IPS DF 4.7 (cell line): ENCODE measurements at regions not wholly inside any gene's neighbourhood (a gene's known extent, or its start where the extent isn't known, plus 50 kb on each side); places are given as distances from the start of the nearest gene placed in this dataset.

ENCODE experiments used
- DNase-seq: peaks from one replicate; pipeline ENCODE4 v3.0.0-alpha.2; 2013; ENCODE audit warnings: low spot score; ENCODE audit errors: extremely low read depth

- peak; percentile 36 for DNase-seq
These were observed 516.7 kb downstream of the NR4A2 start for GRCh38 chr2:155815851-155816250.

- DNase-seq, result no peak
These were observed 517.2 kb downstream of the NR4A2 start for GRCh38 chr2:155815275-155815674.

DNA sequence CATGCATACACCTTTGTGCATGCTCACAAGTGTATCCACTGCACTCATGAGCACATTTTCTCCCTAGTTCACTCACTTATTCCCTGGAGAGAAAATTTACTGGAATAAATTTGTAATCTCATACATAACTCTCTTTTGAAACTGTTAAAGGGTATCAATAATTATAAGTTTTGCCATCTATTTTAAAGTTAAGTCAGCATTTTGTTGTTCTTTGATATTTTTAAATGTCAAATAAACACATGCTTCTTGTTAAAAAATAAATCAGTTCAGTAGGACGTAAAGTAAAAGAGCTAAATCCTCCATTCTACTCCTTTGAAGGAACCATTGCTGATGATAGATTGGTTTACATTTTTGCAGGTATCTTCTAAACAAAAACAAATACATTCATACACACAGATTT lies 522.1 kb downstream of the NR4A2 start:
- DNase-seq, result no peak

- DNase-seq, result no peak
These were observed 529.6 kb downstream of the NR4A2 start for GRCh38 chr2:155802888-155803287.

DNA sequence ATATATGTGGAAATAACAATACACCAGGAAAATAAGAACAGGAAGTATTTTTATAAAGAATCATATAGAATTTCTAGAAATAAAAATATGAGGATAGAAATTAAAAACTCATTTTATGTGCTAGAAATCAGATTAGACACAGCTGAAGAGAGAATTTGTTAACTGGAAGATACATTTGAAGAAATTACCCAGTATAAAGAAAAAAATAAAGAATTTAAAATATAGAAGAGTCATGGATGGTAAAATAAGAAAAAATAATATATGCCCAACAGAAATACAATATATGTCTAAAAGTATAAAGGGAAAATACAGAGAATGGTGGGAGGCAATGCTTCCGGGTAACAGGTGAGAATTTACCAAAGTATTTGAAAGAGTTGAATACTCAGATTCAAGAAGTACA lies 539.9 kb downstream of the NR4A2 start:
- DNase-seq, result no peak

DNA sequence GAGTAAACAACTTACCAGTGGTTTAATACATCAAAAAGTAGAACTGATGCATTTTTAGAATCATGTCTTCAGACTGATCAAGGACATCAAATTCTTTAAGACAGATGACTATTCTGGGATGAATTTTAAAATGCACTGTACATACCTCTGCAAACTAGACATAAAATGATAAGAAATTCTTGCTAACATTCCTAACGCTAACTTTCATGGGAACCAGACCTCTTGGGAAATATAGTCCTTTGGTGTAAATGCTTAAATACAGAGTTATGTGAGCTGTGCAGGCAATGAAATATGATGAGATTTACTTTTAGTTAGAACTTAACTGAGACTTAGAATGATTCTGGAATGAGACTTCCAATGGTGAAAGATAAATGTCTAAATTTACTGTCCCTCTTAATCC lies 562.0 kb downstream of the NR4A2 start:
- DNase-seq, result no peak

DNA sequence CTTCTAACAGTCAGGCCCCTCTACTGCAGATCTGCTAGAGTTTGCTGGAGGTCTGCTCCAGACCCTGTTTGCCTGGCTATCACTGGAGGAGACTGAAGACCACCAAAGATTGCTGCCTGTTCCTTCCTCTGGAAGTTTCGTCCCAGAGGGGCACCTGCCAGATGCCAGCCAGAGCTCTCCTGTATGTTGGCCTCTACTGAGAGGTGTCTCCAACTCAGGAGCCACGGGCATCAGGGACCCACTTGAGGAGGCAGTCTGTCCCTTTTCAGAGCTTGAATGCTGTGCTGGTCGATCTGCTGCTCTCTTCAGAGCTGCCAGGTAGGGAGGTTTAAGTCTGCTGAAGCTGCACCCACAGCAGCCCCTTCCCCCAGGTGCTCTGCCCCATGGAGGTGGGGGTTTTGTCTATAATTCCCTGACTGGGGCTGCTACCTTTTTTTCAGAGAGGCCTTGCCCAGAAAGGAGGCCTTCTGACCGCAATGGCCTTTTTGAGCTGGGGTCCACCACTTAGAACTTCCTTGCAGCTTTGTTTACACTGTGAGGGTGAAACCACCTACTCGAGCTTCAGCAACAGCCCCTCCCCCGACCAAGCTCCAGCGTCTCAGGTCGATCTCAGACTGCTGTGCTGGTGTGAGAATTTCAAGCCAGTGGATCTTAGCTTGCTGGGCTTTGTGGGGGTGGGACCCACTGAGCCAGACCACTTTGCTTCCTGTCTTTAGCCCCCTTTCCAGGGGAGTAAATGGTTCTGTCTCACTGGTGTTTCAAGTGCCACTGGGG lies 566.0 kb downstream of the NR4A2 start:
- no peak for DNase-seq

DNA sequence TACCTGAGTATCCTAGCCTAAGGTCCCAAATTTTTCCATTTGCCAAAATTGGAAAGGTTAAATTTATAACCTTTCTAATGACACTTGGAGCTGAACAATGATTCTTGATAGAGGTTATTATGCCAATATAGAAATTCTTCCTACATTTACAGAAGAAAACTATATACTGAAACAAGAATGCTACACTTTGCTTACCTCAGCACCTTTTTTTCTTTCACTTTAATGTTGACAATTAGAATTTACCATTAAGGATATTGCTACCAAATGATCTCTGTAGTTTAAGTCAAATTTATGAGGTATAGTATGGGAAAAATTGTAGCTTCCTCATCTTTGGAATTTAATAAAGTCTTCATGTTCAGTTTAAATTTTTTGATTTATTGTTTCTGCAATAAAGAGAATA lies 577.0 kb downstream of the NR4A2 start:
- no peak for DNase-seq

DNA sequence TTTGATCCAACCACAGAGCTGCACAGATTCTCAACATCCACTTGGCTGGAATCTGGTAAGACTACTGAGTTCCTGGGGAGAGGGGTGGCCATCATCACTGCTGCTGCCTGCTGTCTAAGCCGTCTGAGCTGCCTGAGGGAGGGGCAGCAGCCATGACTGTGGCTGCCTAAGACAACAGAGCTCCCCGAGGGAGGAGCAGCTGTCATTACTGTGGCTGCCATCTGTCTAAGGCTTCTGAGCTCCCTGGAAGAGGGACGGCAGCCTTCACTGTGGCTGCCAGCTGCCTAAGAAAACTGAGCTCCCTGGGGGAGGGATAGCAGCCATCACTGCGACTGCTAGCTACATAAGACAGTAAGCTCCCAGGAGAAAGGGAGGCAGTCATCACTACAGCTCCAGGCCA lies 584.4 kb downstream of the NR4A2 start:
- no peak for DNase-seq

GRCh38 chr2:155747531-155747930 lies 585.0 kb downstream of the NR4A2 start:
- DNase-seq, result no peak

- DNase-seq, result no peak
These were observed 599.2 kb downstream of the NR4A2 start for GRCh38 chr2:155733091-155733853.

GRCh38 chr2:155730804-155731203 lies 601.7 kb downstream of the NR4A2 start:
- no peak for DNase-seq

- DNase-seq, result no peak
These were observed 605.2 kb downstream of the NR4A2 start for GRCh38 chr2:155727187-155727895.

DNA sequence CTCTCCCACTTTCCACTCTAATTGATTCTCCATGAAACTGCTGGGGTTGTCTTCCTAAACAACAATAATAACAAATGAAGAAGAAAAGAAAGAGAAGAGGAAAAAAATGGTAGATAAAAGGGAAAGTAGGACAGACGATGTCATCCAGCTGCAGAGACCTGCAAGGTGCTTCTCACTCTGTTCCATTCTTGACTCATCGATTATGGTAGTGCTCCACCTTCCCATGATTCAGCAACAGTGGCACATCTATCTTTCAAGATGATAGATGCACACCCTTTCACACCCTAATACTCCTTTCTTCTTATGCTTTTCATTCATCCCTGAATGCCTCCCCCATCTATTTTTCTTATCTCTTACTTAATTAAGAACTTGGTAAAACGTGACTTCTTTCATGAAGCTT lies 610.2 kb downstream of the NR4A2 start:
- no peak for DNase-seq

DNA sequence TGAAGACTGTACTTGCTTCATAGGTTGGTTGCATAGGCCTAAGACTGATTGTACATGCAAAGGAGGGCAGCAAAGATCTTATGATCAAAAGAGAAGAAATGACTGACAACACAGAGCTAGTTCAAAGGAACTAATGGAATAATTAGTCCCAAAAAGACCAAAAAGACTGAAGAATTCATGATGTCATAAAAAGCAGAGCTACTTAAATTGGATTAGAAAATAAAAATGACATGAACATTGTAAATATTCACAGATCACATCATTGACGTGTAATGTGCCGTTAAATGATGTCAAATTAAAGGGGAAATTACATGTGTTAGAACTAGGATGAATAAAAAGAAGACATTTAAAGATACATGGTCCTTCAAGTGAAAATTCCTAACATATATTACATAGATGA lies 616.8 kb downstream of the NR4A2 start:
- DNase-seq, result no peak

DNA sequence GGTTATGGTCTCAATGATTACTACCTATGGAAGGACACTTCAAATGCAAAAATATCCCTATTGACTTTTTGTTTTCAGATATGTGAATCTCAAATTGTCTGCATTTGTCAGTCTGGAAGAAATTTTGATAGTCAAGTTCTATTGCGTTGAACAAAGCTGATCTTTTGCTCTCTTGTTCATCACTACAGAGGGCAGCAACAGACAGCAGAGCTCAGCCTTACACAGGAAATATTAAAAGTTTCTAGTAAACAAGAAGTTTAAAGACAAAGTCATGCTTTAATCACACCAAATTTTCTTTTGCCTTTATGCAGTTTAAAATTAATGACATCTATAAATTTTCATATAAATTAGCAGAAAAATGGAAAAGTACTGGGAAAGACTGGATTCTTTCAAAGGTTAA lies 617.5 kb downstream of the NR4A2 start:
- DNase-seq, result no peak

- no peak for DNase-seq
These were observed 624.5 kb downstream of the NR4A2 start for GRCh38 chr2:155708071-155708470.

- no peak for DNase-seq
These were observed 628.6 kb downstream of the NR4A2 start for GRCh38 chr2:155703917-155704316.

DNA sequence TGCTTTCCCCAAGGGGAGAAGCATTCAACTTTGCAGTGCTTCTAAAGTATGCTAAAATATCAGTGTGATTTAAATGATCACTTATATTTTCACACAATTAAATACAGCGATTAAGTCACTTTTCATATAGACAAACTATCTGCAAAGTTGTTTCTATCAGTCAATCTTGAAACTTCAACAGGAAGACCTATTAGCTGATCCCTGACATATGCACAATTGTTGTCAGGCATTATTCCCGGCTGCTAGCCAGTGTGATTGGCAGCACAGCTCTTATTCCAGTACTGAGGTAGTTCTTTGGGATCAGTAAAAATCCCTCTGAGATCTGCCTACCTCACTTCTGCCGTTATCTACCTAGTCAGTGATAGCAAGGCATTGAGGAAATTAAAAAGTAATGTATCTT lies 629.5 kb downstream of the NR4A2 start:
- no peak for DNase-seq

GRCh38 chr2:155701721-155702120 lies 630.8 kb downstream of the NR4A2 start:
- DNase-seq, result no peak

DNA sequence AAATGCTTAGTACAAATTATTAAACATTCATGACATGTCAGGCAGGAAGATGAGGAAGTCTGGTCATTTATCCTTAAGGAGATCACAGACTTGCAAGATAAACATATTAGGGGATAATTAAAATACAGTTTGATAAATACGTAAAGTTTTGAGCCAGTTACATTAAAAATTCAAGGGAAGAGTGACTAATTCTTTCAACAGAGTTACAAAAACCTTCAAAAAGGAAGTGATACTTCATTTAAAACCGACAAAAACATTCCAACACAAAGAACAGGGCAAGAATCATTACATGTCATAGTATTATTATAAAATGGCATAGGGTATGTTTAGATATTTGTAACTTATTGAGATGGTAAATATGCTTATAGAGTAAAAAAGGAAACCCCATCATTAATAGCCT lies 636.0 kb downstream of the NR4A2 start:
- no peak for DNase-seq

DNA sequence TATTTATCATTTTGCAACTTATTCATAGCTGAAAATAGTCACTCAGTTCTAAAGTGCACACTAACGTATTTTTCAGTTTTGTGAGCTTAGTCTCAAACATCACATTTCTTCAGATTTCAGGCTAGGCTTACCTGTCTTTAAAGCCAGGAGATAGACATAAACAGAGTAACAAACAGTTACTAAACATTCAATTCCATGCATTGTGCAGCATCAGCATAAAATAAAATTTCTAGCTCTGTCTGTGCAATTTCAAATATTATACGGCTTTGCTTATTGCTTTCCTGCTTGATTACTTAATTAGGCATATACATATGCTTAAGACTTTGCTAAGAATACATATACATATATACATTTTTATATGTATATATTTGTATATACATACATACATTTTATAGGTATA lies 637.0 kb downstream of the NR4A2 start:
- DNase-seq, result no peak
